Frontal cortex (tissue), 3 donors: ENCODE measurements at regions not wholly inside any gene's neighbourhood (a gene's known extent, or its start where the extent isn't known, plus 50 kb on each side); places are given as distances from the start of the nearest gene placed in this dataset.

Experiments used
- DNase-seq, 2 donors: peaks; one replicate each; pipeline ENCODE4 v3.0.0; 2012; ENCODE audit warnings: low spot score in 2 of 2
- FAIRE-seq: peaks from 2 replicates; lab custom pipeline; 2012; peaks lifted over from hg19 to GRCh38; lab: Jason Lieb, UNC
- donor health status: control.
- donor health status: control.
- donor health status: control.

- DNase-seq (no peak), FAIRE-seq (no peak)
These were observed 54.1 kb downstream of the IRF2BPL start for GRCh38 chr14:76974365-76974764.

GRCh38 chr14:76971549-76971948 is 57.0 kb downstream of the IRF2BPL start:
- no peak for FAIRE-seq
- DNase-seq, result no peak

GRCh38 chr14:76968621-76969063 is 59.9 kb downstream of the IRF2BPL start:
- FAIRE-seq, result no peak
- no peak for DNase-seq

- DNase-seq (no peak), FAIRE-seq (no peak)
These were observed 60.7 kb downstream of the IRF2BPL start for GRCh38 chr14:76967788-76968187.

- no peak for DNase-seq
- no peak for FAIRE-seq
These were observed 63.3 kb downstream of the IRF2BPL start for GRCh38 chr14:76965232-76965631.

GRCh38 chr14:76964695-76965094 is 63.8 kb downstream of the IRF2BPL start:
- DNase-seq (no peak), FAIRE-seq (no peak)

GRCh38 chr14:76963372-76963771 is 65.1 kb downstream of the IRF2BPL start:
- no peak for FAIRE-seq
- DNase-seq, result no peak

- no peak for DNase-seq
- no peak for FAIRE-seq
These were observed 66.2 kb downstream of the IRF2BPL start for GRCh38 chr14:76962303-76962660.

- DNase-seq (peak in 1 of 2 donors; percentile 69), FAIRE-seq (no peak)
These were observed 66.7 kb downstream of the IRF2BPL start for GRCh38 chr14:76961631-76962302.

- FAIRE-seq (no peak), DNase-seq (no peak)
These were observed 69.4 kb downstream of the IRF2BPL start for GRCh38 chr14:76958980-76959710.

GRCh38 chr14:76958020-76958979 is 70.2 kb downstream of the IRF2BPL start:
- DNase-seq (no peak), FAIRE-seq (no peak)

GRCh38 chr14:76957224-76957891 is 71.2 kb downstream of the IRF2BPL start:
- FAIRE-seq (no peak), DNase-seq (no peak)

GRCh38 chr14:76956316-76957090 is 72.0 kb downstream of the IRF2BPL start:
- FAIRE-seq, result no peak
- peak; percentile 83 to 87 for DNase-seq

GRCh38 chr14:76955575-76956315 is 72.8 kb downstream of the IRF2BPL start:
- peak; percentile 40 to 47 for DNase-seq
- no peak for FAIRE-seq

- no peak for FAIRE-seq
These were observed 73.9 kb downstream of the IRF2BPL start for GRCh38 chr14:76954394-76955190.

GRCh38 chr14:76953311-76953945 is 75.1 kb downstream of the IRF2BPL start:
- FAIRE-seq, result no peak
- DNase-seq, result peak in 1 of 2 donors; percentile 52

More at GRCh38 chr14:76954394-76955190, 73.9 kb downstream of the IRF2BPL start:
- no peak for DNase-seq

GRCh38 chr14:76951166-76951565 is 77.3 kb downstream of the IRF2BPL start:
- DNase-seq (no peak), FAIRE-seq (no peak)
